Stimulated activated naive CD4-positive, alpha-beta T cell treated with Interleukin-2 at 50 U/mL for 16 hours (primary cell): ENCODE measurements at regions not wholly inside any gene's neighbourhood (a gene's known extent, or its start where the extent isn't known, plus 50 kb on each side); places are given as distances from the start of the nearest gene placed in this dataset.

ENCODE experiments used
- DNase-seq: peaks from one replicate; lab custom pipeline; 2025; lab: John Stamatoyannopoulos, UW

DNA sequence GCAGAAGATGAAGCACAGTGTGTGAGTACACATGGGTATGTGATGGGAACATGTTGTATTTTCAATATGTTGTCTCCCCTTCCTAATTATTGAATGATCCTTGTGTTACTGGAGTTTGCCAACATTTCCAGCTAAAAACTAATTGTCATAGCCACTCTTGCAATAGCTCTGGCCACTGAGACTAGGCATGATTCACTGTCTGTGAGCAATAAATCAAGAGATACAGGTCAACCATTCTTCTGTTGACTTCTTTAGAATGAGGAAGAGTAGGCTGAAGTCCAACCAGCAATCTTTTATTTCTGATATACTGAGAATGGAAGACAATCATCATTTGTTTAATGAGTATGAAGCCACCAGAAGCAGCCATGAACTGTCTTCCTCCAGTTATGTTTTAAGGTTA, 413.9 kb downstream of the SLITRK5 start:
- DNase-seq: no peak

- DNase-seq: no peak
These were observed 415.4 kb downstream of the SLITRK5 start for GRCh38 chr13:88086577-88086976.

GRCh38 chr13:88097541-88097940, 426.4 kb downstream of the SLITRK5 start:
- no peak for DNase-seq

DNA sequence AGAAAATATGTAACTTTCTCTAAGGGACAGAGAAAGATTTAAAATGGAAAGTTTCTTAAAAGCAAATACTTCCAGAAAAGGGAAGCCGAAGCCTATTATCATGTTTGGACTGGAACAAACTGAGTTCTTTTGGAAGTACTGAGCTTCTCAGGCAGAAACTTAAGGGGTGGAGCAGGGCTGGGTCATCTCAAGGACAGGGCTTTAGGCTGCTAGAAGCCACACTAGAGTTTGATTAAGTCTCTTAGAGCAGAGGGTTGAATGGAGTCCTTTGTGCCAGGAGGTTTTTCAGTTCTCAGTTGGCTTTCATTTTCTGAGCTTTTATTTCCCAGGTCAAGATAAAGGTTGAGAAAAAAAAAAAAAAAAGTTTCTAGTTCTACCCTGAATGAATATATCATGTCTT, 432.7 kb downstream of the SLITRK5 start:
- no peak for DNase-seq

- DNase-seq: no peak
These were observed 433.4 kb downstream of the SLITRK5 start for GRCh38 chr13:88104576-88104975.

DNA sequence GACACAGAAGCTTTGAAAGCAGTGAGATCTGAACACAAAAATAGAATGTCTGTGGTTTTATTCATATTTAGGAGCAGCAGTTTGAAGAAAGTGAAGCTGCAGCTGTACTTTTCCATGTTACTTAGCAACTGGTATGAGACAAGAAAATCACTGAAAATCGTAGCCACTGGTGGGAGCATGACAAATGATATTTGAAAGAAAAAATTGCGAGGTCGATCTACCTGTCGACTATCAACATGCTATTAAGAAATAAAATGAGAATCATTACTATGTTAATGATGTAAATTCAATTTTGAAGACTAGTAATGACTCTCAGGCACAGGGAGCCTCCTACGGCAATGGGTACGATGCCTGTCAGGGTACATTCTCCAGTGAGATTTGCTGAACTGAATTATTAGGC, 436.4 kb downstream of the SLITRK5 start:
- no peak for DNase-seq

GRCh38 chr13:88112526-88112925, 441.4 kb downstream of the SLITRK5 start:
- DNase-seq: no peak

GRCh38 chr13:88115976-88116375, 444.8 kb downstream of the SLITRK5 start:
- DNase-seq: no peak

DNA sequence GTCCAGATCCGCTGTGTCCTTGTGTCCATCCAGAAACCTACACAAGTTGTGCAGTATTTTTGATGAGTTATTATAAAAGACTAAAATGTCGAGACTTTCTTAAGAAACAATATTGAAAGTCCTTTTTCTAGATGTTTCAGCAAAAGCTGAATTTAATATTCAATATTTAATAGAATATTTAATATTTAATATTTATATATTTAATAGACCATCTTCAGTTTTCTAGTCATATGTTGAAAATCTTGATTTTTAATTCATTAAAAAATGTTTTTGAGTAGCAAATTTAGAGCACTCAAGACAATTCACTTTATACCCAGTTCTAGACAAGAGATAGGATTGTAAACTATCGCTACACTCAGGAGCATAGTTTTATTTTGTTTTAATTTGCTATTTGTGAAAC, 447.8 kb downstream of the SLITRK5 start:
- DNase-seq: no peak

DNA sequence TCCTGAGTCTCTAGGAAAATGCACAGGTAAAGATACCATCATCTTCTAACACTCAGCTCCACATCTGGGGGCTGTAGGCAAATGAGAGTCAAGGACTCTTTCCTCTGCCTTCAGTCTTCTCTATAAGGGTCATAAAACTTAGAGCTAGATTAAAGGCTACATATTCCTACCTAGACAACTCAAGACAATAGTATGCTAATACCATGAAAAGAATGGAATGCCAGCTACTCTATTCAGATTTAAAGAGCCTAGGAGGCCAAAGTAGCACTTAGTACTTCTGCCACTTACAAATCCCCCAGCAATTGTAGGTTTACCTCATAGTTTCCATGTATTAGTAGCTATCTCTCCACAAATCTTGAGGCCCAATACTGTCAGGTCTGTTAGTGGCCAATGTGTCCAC, 453.0 kb downstream of the SLITRK5 start:
- DNase-seq: no peak

DNA sequence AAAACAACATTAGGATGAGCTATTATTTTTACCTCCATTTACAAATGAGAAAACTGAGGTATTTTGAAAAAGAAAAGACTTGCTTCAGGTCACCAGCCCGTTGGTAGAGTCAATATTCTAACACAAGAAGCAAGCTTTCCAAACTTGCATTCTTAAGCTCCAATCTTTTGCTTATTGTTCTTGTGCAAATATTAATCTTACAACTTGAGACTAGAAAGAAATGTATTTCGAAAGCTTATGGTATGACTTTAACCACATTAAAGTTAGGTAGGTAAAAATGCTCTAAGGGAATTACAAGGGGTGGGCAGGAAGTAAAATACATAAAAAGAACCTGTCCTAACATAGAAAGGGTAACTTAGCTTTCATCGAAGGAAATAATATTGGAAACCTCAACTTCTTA, 453.9 kb downstream of the SLITRK5 start:
- no peak for DNase-seq

DNA sequence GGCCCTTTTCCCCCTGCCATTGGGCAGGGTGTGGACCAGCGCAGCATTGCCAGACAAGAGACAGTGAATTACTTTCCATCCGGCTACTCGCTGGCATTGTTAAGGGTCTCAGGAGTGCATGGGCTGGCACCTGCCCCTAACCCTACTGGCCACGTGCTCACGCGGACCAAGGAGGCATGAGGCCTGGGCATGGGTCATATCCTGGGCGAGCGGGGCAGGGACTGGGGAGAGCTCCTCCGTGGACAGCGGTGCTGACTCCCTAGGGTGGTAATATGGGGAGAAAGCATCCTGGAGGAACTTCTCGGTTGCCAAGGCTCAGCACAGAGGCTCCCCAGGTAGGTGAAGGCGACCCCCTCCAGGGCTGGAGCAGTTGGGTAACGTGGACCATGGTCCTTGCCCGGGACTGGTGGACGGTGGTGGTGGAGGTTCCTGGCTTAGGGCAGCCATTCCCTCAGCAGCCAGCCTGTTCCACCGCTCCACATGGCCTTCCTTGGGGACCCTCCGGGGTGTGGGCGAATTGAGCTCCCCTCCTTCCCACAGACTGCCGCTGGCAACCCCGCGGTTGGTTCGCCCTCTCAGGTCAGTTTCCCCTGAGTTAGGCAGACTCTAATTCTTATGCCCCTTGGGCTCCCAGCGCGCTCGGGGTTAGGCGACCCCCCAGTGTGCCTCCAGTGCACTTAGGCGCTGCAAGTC, 465.1 kb downstream of the SLITRK5 start:
- DNase-seq: no peak

DNA sequence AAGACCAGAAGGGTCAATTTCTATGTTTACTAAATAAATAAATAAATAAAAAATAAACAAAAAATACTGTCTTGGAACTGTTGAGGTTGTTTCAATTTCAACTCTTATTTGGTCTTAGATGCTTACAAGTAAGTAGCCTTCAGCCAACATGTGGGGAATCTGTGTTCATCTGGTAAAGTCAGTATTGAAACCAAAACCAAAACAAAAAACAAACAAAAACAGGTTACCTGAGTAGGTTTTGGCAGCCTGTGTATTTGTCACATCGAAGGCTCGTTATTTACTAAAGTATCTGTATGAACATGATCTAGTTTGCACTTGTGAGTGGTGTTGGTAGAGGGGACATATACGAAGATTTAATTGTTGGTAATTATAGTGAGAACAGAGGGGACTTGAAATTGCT, 471.5 kb downstream of the SLITRK5 start:
- no peak for DNase-seq

DNA sequence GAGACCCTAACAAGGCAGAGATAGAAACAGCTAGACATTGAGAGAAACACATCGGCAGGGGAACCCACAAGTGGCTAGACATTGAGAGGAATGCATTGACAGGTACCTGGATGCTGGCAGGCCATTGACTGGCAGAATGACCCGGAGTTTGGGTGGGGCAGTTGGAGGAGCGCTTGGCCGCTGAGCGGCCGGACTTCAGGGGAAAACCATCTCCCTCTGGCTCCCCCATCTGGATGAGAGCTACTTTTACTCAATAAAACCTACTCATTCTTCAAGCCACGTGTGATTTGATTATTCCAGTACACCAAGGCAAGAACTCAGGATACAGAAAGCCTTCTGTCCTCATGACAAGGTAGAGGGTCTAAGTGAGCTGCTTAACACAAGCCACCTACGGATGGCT, 473.4 kb downstream of the SLITRK5 start:
- no peak for DNase-seq

DNA sequence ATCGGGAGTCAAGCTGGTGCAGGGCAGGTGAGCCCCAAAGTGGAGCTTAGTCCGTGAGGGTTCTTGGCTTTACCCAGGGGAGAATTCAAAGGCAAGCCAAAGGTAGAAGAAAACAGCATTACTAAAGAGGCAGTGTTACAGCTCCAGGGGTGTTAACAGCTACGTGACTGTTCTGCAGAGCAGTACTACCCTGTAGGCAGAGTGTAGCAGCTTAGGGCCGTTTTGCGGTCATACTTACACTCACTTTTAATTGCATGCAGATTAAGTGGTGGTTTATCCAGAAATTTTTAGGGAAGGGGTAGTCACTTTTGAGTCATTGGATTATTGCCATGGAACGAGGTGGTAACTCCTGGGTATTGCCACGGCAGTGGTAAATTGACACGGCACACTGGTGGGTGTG, 482.2 kb downstream of the SLITRK5 start:
- no peak for DNase-seq

GRCh38 chr13:88154001-88154400, 482.8 kb downstream of the SLITRK5 start:
- no peak for DNase-seq

DNA sequence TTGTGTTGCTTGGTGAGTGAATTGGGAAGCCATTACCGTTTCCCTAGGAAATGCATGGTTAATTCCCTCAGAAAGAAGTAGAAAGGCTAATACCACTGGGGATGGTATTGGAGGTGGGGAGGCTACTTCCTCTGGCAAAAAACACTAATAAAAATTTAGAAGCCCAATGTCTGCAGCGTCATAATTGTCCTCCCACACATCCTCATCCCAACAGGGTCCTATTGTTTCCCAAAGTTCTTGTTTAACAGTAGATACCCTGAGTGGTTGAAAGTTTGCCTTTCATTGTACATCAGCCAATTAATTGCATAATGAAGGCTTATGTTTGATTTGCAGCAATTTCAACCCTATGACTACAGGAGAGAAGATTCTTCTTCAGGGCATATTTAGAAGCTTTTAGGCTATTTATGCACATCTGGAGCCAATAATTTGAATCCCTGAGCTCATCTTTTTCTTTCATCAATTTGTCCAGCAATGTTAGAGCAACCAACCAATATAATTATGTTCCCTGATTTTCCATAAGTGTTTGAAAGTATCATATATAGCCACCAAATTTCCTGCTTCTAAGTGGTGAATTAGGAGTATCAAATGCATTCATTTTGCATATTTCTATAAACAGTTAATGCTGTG, 491.0 kb downstream of the SLITRK5 start:
- DNase-seq: no peak

DNA sequence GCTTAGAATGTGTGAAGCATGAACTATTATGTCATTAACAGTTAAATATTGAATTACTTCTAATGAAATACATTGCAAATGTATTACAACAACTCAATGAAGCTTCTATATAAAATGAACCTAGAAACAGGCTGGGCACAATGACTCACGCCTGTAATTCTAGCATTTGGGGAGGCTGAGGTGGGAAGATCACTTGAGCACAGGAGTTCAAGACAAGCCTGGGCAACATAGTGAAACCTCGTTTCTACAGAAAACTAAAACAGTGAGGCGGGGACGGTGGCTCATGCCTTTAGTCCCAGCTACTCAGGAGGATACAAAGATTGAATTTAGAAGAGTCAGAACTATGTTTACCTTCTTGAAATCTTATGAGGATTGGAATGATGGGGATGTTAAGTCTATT, 505.1 kb downstream of the SLITRK5 start:
- no peak for DNase-seq

DNA sequence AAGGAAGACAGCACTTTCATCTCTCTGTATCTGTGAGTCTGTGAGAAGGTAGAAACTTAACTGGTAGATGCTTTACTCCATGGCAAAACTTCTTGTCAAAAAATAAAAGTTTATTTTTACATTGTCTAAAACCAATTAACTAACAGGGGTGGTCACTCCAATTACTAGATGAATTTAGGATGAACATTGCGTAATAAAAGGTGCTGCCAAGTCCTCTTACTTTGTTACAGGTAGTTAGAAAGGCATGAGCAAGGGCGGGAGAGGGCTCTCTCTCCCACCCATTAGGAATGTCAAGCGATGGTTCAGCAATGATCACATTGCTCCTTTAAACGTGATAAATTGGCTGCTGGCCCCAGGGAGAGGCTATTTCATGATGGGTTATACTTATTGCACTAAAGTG, 512.3 kb downstream of the SLITRK5 start:
- no peak for DNase-seq

DNA sequence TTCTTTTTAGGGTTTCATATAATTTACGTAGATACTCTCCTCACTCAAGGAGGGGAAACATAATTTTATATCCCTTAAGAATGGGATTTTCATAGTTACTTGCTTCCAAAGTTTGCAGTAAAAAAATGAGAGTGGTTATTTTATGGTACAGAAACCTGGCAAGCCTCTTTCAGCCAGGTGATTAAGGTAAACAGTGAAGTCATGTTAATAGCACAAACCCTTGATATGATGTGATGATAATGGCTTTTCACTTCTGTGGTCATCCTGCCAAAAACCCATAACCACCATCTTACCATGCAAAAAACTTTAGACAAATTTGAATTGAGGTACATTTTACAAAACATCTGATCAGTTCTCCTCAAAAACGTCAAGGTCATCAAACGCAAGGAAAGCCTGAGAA, 517.8 kb downstream of the SLITRK5 start:
- no peak for DNase-seq

DNA sequence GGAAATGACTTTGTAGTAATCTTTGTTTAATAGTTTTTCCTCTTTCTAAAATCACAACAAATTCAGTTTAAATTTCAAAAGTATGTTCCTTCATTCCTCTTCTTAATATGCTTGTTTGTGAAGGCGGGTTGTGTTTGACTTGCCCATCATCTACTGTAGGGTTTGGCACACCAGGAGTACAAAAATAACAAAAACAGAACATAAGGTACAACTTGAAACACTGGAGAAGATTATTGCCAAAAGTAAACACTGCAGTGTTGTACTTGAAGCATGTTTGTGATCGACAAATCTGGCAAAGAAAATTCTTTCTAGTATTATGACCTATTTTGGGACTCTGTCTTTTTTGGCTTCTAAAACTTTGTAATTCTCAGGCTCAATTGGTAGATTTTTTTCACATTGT, 518.6 kb downstream of the SLITRK5 start:
- DNase-seq: no peak

- DNase-seq: no peak
These were observed 524.9 kb downstream of the SLITRK5 start for GRCh38 chr13:88196106-88196505.

DNA sequence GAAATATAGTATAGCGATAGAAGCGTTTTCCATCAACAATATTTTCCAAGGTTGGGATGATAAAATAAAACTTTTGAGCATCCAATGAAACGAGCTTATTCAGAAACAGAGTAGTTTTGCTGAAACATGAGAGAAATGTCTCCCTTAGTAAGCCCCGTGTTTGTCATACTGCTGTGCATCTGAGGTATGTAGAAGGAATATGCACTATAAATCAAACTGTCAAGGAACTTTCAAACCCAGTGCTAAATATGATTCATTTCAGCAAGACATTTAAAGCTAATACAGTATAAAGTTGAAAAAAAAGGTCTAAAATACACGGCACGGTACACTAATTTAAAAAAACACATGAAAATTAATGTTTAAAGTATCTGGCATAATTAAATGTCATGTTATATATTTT, 546.2 kb downstream of the SLITRK5 start:
- DNase-seq: no peak

DNA sequence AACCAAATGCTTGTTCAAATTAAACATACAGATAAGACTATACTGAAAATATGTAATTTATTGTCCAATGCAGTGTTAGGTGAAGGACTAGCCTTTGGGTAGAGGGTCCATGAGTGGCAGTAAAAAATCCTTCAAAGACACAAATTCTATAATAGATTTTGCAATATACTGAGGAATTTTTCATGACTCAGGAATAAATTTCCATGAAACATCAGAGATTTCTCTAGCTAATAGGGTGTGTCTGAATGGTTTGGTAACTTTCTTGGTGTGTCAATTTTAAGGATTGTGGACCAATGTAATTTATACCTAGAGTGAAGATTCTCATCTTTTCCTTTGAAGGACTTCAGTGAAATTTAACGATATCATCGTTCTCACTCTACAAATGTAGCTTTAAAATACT, 546.7 kb downstream of the SLITRK5 start:
- DNase-seq: no peak
